NCI-H1694 (cell line): ENCODE measurements at regions not wholly inside any gene's neighbourhood (a gene's known extent, or its start where the extent isn't known, plus 50 kb on each side); places are given as distances from the start of the nearest gene placed in this dataset.
"Not testable (repeated sequence)": the region's sequence is repeated elsewhere in the genome, so short reads cannot be mapped to it uniquely, and the experiment has no call there.

Experiments
- DNase-seq: peaks from one replicate; lab custom pipeline; 2025; lab: John Stamatoyannopoulos, UW

DNA sequence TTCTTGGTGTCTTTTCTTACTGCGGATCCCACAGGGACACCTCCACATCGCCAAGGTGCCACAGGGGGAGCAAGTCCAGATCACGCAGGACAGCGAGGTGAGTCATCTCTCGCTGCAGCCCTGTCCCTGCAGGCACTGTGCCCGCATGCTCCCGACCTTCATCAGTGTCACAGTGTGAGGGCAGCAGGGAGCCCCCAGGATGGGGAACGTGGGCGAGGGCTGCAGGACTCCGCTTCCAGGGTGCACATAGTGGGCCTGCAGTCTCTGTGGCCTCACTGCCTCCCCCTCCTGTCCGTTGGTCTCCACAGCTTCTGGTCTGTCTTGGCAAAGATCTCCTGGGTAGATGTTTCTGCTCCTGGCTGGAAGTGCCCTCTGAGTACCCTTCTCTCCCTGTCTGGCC, 78.0 kb downstream of the NPIPB11 start:
- not testable (repeated sequence) for DNase-seq

DNA sequence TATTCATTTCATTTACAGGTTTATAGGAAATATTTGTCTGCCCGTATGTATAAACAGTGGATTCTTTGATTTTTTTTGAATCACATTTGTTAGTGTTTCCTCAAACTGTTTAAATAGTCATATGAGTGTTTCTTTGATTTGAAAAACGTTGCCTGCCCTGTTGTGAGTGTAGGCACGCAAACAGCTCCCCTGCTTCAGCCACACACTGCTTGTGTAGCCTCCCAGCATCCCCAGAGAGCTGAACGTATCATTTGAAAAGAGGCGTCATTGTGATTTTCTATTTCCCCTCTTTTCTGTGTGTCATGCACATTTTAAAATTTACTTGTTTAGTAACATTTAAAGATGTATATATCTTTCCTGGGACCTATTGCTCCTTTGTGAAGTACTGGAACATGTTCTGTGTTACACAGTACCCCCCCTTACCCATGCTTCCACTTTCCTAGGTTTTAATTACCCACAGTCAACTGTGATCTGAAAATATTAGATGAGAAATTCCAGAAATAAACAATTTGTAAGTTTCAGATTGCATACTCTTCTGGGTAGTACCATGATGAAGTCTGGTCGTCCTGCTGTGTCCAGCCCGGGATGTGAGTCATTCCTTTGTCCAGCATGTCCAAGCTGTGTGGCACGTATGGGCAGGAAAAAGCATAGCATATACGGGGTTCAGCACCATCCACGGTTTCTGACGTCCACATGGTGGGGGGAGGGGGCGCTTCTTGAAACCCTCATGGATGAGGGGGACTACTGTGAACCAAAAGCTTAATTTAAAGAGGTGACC, 78.7 kb downstream of the NPIPB11 start:
- not testable (repeated sequence) for DNase-seq

DNA sequence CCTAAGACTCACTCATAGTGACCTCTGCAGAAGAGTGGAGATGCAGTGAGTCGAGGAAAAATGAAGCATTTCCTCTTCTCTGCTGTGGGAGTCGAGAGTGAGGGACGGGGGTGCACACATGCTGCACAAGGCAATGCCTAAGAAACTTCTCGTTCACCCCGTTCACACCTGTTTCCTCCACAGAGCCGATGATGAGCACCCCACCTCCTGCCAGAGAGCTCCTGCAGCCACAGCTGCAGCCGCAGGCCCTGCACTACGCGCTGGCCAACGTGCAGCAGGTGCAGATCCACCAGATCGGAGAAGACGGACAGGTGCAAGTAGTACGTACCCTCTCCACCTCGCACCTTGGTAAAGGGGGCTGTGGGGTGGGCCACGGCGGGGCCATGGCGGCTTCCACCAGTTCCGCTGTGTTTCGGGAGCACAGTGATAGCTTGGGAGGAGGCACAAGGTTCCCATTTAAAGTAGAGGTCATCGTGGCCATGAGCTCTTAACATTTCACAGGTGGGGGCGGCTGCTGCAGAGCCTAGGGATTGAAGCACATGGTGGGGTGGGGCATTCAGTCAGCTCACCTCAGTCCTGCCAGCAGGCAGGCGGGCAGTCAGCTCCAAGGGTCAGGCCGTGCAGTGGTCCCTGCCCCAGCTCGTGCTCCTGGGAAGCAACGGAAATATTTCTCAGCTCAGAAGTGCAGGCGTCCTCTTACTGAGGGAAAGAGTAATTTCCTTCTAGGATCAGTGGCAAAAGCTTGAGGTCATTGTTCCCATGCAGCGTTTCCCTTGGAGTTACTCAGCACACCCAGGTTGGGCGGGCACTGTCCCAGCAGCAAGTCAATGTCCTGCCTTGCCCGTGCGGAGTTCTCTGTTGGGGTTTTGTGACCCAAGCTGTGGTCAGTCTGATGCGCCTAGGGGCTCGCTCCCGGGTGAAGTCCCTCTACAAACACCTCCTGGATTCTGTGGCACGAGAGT, 80.1 kb downstream of the NPIPB11 start:
- not testable (repeated sequence) for DNase-seq

DNA sequence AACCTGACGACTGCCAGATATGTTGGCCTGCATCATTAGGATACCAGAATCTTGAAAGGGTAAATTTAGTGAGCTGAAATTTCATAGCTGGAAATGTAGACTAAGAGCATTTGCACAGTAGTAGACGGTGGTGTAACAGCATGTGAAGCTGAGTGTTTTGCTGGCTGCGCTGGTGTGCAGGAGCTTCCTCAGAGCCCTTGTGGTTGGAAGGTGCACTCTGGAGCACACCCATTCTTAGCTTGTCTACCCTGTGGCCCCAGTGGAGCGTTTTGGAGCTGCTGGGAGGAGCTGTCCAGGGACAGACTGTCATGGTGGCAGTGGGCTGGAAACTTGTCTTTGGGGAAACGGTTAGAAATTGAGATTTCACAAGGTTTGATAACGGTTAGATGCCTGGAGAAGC, 82.8 kb downstream of the NPIPB11 start:
- not testable (repeated sequence) for DNase-seq

DNA sequence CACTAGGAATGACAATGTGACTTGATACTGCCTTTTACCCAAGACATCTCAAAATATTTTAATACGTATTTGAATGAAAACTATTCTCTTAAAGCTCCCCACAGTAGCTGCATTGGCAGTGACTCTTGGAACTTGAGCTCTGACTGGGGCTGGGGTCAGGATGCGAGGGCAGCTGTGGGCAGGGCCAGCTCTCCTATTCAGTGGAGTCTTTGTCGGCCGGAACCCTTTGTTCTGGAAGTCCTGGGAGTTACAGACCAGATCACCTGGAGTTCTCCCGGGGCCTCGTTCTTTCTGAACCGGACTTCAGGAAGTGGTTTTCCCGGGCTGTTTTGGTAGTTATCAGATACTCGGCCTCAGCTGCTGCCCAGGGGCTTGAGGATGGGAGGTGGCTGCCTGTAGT, 84.9 kb downstream of the NPIPB11 start:
- no peak for DNase-seq

DNA sequence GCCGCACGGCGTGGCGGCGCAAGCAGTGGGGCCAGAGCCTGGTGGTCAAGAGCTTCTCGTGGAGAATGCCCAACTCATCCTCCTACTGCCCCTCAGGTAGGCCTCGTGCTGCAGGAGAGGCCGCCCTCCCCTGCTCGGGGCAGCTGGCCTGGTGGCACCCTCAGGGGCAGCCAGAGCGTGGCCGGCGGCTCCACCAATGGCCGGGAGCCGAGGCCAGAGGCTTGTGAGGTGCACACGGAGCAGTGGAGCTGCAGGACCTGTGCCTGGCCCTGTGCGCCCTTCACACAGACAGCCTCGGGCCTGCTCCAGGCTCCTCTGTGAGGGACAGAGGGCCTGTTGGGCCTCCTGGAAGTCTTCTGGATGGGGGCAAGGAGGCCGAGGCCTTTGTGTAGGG, 85.5 kb downstream of the NPIPB11 start:
- no peak for DNase-seq

DNA sequence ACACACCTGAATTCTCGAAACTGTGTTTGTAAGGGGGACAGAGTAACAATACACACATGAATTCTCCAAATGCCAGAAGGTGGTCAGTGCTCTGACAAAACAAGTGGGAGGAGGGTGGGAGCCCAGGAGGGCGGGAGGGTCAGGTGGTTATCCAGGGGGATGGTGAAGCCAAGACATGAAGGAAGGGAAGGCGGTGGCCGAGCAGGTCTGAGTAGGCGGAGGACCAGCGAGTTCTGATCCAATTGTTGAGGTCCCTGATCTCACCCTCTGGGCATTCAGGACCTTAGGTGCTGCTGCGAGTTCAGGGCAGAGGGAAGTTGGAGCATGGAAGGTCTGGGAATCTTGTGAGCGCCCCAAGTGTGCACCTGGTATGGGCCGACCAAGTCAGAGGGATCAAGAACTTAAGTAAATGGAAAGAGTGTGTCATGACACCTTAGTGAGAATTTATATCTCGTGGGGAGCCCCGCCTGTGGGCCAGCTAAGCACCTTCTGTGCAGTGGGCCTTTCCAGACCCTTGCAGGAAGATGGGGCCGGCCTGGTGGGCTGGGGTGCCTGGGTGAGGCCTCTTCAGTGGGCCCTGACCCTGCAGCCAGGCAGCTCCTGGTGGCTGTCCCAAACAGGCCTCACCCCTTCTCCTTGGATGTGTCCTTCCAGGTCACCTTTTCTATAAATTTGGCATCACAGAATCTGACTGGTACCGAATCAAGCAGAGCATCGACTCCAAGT, 86.1 kb downstream of the NPIPB11 start:
- DNase-seq = no peak

DNA sequence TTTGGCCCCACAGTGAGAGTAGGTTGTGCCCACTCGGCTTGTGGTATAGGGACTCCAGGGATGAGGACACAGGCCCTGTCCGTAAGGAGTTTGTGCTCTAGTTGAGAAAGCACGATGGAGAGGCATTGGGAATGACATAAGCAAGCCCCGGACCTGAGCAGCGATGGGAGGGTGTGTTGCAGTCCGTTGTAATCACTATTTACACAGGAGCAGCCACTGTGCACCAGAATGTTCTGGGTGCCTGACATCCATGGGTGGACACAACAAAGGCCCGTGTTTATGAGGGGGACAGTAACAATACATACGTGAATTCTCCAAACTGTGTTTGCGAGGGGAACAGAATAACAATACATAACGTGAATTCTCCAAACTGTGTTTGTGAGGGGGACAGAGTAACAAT, 86.8 kb downstream of the NPIPB11 start:
- DNase-seq = no peak

DNA sequence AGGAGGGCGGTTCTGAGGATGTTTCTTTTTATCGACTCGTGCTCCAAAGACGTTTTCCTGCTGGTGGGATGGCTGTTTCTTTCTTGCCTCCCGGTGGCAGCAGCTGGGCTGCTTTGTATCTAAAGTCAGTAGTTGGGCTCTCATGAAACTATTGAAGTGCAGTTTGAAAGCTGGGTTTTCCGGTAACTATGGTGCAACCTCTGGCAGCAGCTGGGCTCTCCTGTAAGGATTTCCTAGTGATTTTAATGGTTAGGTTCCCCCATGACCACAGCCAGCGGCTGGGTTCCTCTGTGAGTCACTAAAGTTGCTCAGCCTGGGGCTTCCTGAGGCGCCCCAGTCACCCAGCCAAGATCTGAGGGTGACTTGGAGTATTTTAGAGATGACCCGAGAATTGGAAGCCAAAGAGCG, 87.9 kb downstream of the NPIPB11 start:
- DNase-seq = not testable (repeated sequence)

DNA sequence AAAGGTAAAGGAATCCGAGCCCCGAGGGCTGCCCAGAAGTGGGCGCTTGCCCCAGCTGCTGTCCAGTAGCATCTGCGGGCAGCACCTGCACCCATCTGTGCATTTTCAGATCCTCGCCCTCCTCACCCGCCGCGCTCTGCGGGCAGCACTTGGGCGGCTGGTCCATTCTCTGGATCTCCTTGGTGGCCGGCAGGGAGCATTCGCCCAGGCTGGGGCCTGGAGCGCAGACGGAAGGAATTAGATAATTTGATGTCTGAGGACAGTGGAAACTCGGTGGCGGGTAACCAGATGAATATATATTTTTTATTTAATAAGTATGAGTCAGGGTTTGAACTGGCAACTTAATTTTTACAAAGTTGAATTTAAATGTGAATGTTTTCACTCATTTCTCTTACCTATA, 88.5 kb downstream of the NPIPB11 start:
- DNase-seq = no peak

DNA sequence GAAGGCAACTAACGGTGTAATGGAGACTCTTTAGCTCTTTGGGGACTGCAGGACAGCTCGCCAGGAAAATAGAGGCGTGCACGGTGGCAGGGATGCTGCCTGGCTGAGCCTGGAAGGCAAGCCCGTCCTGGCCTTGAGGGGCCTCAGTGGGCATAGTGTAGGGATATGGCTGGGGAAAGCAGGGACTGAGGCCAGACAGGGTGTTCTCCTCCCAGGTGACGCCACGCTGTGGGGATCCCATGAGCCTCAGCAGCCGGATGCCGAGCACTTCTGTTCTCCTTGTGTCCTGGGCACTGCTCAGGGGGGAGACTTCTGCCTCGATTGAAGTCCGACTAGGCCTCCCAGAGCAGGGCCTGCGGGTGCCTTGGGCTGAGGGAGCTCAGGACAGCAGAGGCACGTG, 89.2 kb downstream of the NPIPB11 start:
- no peak for DNase-seq

DNA sequence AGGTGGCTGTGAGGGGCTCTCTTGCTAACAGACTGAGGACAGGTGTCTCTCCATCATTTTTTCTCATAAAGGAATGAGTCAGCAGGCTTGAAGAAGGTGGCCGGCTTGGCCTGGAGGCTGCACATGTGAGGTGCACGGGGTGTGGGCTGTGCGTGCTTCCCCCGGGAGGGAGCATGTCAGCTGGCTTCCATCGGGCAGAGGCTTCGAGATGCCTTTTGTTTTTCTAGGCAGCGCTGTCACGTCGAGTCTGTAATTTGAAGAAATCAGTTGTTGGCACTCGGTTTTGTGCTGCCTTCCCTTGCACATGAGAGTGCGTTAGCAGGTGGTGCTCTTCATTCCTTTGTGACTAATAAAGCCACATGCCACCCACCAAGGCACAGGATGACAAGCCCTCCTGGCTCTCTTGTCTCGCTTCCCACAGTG, 89.7 kb downstream of the NPIPB11 start:
- no peak for DNase-seq

DNA sequence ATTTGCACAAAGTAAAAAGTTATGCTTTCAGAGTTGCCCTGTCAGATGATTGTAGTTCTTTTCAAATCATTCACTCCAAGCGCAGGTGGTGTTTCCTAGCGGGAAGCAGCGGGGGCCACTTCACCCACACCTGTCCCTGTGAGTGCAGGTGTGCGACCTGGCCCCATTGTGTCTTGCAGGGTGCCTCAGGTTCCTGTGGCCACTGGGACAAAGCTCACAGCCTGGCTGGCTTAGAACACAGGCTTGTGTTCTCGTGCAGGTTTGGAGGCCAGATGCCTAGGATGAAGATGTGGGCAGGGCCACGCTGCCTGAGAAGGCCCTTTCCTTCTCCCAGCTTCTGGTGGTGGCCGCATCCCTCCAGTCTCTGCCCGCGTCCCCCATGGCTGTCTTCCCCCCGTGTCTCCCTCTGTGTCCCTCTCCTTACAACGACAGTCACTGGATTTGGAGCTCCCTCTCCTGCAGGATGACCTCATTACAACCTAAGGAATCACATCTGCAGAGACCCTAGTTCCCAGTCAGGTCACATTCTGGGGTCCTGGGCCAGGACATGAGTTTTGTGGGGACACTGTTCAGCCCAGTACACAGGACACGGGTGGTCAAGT, 90.5 kb downstream of the NPIPB11 start:
- DNase-seq = no peak

DNA sequence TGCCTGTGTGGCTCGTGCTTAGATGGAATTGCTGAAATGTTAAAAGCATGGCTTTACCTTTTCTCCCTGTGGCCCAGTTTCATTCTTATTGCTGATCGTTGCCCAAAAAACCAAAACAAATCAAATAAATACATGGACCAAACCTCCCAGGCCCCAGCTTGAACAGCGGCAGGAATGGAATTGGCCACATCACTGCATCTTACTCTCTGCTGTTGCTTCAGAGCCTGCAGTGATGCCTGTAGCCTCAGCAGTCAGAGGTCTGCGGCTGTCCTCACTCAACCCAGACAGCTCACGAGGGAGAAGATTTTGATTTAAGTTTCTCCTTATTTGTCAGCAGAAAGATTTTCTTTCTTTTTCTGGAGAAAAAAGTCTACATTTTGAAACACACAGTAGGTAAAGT, 91.5 kb downstream of the NPIPB11 start:
- no peak for DNase-seq

DNA sequence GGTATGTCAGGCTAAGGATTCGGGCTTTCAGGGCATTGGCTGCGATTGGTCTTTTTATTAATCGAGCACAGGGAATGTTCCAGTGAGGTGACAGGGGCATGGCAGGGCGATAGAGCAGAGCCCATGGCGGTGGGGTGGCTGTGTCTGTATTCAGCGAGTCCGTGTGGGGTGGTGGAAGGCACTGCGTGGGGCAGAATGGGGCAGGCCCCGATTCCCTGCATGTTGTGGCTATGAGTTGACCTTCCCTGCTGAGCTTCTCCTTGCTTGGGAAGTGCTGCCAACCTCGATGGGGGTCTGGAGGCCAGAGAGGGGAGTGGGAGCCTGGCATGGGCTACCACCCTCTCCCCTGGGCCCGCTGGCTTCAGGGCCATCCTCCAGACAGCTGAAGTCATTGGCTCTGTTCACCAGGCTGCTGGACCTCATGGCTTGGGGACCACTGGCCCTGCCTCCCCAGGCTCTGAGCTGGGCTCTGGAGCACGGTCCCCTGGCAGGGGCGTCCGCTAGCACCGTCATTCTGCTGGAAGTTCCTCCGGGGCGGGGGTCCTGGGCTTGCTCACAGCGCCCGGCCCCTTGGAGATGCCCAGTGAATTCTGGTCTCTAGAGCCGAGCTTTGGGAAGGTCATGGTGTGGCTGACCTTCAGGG, 92.1 kb downstream of the NPIPB11 start:
- DNase-seq = no peak

DNA sequence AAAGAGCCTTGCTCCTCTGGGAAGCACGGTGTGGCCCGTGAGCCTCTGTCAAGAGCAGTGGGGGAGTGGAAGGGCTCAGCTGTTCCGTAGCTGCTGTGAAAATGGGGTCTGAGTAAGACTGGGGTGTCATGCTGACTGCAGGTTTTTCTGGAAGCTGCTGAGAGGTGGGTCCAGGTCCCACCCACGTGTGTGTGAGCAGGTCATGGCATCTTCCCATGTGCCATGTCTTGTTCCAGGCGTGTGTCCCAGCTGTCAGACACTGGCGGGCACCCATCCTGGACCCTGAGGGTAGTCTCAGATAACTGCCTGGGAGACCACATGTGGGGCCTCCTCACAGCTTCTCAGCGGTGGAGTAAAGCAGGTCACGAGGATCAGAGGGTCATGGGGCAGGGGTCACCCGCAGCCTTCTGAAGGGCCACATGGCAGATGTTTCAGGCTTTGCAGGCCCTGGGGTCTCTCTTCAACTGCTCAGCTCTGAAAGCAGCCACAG, 92.9 kb downstream of the NPIPB11 start:
- DNase-seq = no peak

DNA sequence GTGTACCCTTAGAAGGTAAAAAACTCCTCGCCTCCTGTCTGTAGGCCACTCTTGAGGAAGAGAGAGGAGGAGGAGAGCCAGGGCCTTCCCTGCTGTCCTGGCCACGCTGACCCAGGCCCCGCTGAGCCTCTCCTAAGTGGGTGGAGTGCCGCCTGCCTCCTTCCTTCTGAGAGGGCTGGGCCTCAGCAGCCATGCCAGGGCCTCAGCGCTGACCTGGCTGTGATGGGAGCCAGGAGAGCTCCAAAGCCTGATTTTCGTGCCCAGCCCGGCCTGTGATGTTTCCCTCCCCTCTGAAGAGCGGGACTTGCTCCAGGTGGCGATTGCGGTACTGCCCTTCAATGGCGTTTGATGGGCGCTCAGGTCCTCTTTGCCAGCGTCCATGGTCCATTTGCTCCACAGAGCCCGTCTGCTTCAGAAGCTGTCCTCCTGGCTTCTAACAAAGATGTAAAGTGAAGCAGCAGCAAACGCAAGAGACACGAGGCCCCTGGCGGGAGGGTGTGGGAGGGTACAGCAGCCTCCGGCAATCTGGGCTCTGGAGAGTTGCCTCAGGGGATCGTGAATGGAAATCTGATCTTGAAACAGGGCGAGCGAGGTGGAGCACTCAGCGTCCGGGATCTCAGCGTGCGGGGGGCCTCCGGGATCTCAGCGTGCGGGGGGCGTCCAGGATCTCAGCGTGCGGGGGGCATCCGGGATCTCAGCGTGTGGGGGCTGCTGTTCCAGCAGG, 93.5 kb downstream of the NPIPB11 start:
- no peak for DNase-seq

DNA sequence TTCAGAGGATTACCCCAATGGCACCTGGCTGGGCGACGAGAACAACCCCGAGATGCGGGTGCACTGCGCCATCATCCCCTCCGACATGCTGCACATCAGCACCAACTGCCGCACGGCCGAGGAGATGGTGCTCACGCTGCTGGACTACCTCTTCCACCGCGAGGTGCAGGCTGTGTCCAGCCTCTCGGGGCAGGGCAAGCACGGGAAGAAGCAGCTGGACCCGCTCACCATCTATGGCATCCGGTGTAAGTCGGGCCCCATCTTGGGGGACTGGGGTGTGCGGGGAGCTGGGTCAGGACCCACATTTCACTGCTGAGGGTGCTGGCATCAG, 94.2 kb downstream of the NPIPB11 start:
- not testable (repeated sequence) for DNase-seq

DNA sequence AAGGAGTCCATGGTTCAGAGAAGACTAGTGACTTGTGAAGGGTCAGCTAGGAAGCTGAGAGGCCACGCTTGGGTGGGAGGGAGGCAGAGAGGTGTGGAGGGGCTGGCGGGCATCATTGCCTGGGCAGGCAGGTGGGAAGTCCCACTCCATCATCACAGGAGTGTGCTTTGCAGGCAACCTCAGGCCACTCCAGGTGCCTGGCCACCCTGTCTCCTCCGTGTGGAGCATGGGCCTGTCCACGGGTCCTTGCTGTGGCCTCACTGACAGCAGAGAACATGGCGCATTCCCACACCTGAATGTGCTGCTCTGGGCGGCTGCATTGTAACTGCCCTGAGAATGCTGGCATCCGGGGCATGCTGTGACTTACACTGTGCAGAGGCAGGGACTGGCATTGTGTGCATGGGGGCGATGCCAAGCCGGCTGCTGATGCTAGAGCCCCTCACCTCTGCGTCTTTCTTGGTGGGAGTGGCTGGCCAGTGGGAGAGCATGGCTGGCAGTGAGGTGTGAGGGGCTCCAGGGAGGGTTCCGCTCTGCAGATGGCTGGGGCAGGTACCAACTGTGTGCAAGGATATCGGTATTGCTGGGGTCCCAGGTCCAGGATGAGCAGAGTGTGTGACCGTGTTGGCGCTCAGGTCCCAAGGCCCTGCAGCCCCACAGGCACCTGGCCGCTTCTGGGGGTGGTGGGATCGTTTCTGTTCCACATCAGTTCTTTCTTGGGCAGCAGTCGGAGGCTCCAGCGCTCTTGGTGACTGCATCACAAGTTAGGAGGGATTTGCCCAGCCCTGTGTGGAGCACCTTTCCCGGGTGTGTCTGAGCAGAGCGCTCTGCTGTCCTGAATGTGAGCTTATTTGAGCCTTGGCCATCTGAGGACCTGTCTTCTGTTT, 94.8 kb downstream of the NPIPB11 start:
- DNase-seq = no peak

DNA sequence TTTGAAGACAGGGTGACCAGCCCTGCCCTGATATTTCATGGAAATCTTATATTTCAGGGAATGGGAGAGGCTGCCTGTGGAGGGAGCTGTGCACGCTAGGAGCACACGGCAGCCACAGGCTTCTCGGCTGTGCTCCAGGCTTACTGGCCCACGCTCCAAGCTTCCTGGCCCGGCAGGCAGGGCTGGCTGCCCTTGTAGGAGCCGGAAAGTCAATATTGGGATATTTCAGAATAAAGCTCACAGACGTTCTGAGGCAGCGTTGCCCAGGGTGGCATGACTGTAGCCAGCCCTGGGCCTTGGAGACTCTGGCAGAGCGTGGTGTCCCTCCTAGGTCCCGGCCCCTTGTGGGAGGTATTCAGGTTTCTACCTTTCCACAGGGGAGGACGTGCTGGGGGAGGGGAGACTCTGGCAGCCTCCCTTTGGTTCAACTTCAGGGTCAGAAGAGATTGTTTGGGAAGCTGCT, 95.6 kb downstream of the NPIPB11 start:
- DNase-seq = no peak
